GM12878 (cell line): ENCODE measurements at regions not wholly inside any gene's neighbourhood (a gene's known extent, or its start where the extent isn't known, plus 50 kb on each side); places are given as distances from the start of the nearest gene placed in this dataset.

ENCODE experiments used
- ATAC-seq: fragments of 200-7000 bp; cut with Tn5 transposase; 3 replicates; pipeline ENCODE4 v1.9.1; 2020; ENCODE audit warnings: mild to moderate bottlenecking, moderate library complexity
- BruUV-seq: library from RNA; stranded (reverse); fragments of 400-500 nt; replicated peaks from 2 replicates; lab custom pipeline; 2021; lab: Mats Ljungman, UMichigan
- CTCF ChIA-PET: fragments of 300-600 bp; sonication (Branson Sonifier 250); formaldehyde crosslinking; extraction: SDS; loops from one replicate; lab custom pipeline; 2021; ENCODE audit warnings: inconsistent platforms; lab: Yijun Ruan, JAX
- POLR2A ChIA-PET: fragments of 350-600 bp; formaldehyde crosslinking; extraction: SDS; loops from one replicate; lab custom pipeline; 2021; ENCODE audit warnings: inconsistent platforms; lab: Charles Lee
- RAD21 ChIA-PET: fragments of 300-600 bp; sonication (Branson Sonifier 250); formaldehyde crosslinking; loops from one replicate; lab custom pipeline; 2023; ENCODE audit warnings: antibody characterized with exemption; ENCODE audit not compliant: unreplicated experiment; lab: Charles Lee
- SMC1A ChIA-PET: fragments of 300-600 bp; sonication (Branson Sonifier 250); formaldehyde crosslinking; loops from one replicate; lab custom pipeline; 2023; ENCODE audit not compliant: unreplicated experiment, uncharacterized antibody; lab: Charles Lee
- DNase-seq: peaks from one replicate; pipeline ENCODE4 v3.0.0-alpha.2; 2011; ENCODE audit warnings: low read depth, low spot score
- FAIRE-seq: peaks from 3 replicates; lab custom pipeline; 2011; peaks lifted over from hg19 to GRCh38; lab: Jason Lieb, UNC
- H2AFZ ChIP-seq: 2 replicates; pipeline ENCODE4 v1.6.0; 2011; ENCODE audit warnings: low read depth, low read length, control low read depth; ENCODE audit not compliant: control insufficient read depth
- H3K27ac ChIP-seq: 2 replicates; pipeline ENCODE4 v1.5.1; 2011; ENCODE audit warnings: control low read depth; ENCODE audit not compliant: control insufficient read depth, insufficient read depth
- H3K27me3 ChIP-seq, 2 experiments: replicated peaks in 1 of 2; 2 replicates each; pipeline versions ENCODE4 v1.6.0 to v1.6.1; 2011; ENCODE audit warnings: low read length in 1 of 2; ENCODE audit not compliant: control insufficient read depth in 2 of 2, insufficient read depth in 2 of 2
- H3K36me3 ChIP-seq, 2 experiments: 2 replicates each; pipeline ENCODE4 v1.5.1; 2011; ENCODE audit warnings: low read length in 1 of 2; ENCODE audit not compliant: control insufficient read depth in 2 of 2, insufficient read depth in 2 of 2
- H3K4me1 ChIP-seq: 2 replicates; pipeline ENCODE4 v1.6.1; 2011; ENCODE audit warnings: mild to moderate bottlenecking, low read length, moderate library complexity, mixed read lengths; ENCODE audit not compliant: control insufficient read depth, insufficient read depth
- H3K4me2 ChIP-seq: 2 replicates; pipeline ENCODE4 v1.6.0; 2011; ENCODE audit warnings: control low read depth; ENCODE audit not compliant: control insufficient read depth, insufficient read depth
- H3K4me3 ChIP-seq: fragments of 200-600 bp; sonication (generic); 2 replicates; pipeline ENCODE4 v1.5.1; 2016
- H3K79me2 ChIP-seq: 2 replicates; pipeline ENCODE4 v1.6.0; 2011; ENCODE audit warnings: low read length; ENCODE audit not compliant: control insufficient read depth, insufficient read depth
- H3K9ac ChIP-seq: 2 replicates; pipeline ENCODE4 v1.8.0; 2011; ENCODE audit warnings: low read length, control low read depth, mixed read lengths; ENCODE audit not compliant: control insufficient read depth, insufficient read depth
- H3K9me3 ChIP-seq: replicated peaks from 3 replicates; pipeline ENCODE4 v1.5.1; 2011; ENCODE audit warnings: mild to moderate bottlenecking, low read length; ENCODE audit not compliant: control insufficient read depth, insufficient read depth
- H4K20me1 ChIP-seq: 2 replicates; pipeline ENCODE4 v1.6.0; 2011; ENCODE audit not compliant: control insufficient read depth, insufficient read depth
- CBX3 ChIP-seq: fragments of 200-600 bp; sonication (generic); IDR thresholded peaks from 2 replicates; pipeline ENCODE4 v1.6.1; 2016; ENCODE audit warnings: low read depth, borderline replicate concordance
- CBX5 ChIP-seq: sonication (generic); IDR thresholded peaks from 2 replicates; pipeline ENCODE4 v1.6.1; 2016; ENCODE audit warnings: low read depth, moderate library complexity, mild to moderate bottlenecking, inconsistent platforms
- GABPA ChIP-seq: IDR thresholded peaks from 2 replicates; pipeline ENCODE4 v1.6.1; 2014; ENCODE audit warnings: antibody characterized with exemption, low read depth, mild to moderate bottlenecking, inconsistent platforms
- NBN ChIP-seq: fragments of 450-650 bp; IDR thresholded peaks from 2 replicates; pipeline ENCODE4 v1.6.1; 2016
- SREBF2 ChIP-seq: IDR thresholded peaks from 2 replicates; pipeline ENCODE4 v1.6.1; 2012; ENCODE audit warnings: mild to moderate bottlenecking, low read length
- WGBS: methylation state at CpG from one replicate; pipeline ENCODE4 v1.1.6; 2016; ENCODE audit warnings: low lambda C conversion rate; ENCODE audit not compliant: insufficient replicate concordance, insufficient coverage; ENCODE audit errors: missing lambda C conversion rate; 5-methylcytosine and 5-hydroxymethylcytosine counted together
- in situ Hi-C: fragments of 300-500 bp; cut with MboI; formaldehyde crosslinking; loops from 9 replicates; pipeline ENCODE4 v1.14.3; 2018; ENCODE audit warnings: mixed read lengths
- intact Hi-C: fragments of 100-400 bp; cut with micrococcal nuclease; formaldehyde crosslinking; loops from one replicate; pipeline ENCODE4 v1.14.2; 2022; ENCODE audit not compliant: unreplicated experiment
- TF ChIP-seq, protein P1 (sequence below): IDR thresholded peaks from 2 replicates; pipeline ENCODE4 v1.6.1; 2012; ENCODE audit warnings: mild to moderate bottlenecking, low read depth, low read length

- H3K4me2 ChIP-seq, result no peak overlapping the region
- no TSS peak for BruUV-seq
- H3K36me3 ChIP-seq, result no peaks in the 10 kb centered on the region
- no peak overlapping the region for H2AFZ ChIP-seq
- H3K9me3 ChIP-seq, result no peaks in the 10 kb centered on the region
- SMC1A ChIA-PET, result no interaction called here
- WGBS, result 23% methylated on average over 10 of the region's 15 CpGs
- RAD21 ChIA-PET, result no interaction called here
- intact Hi-C loops, result no loop called here
- no peak for TF ChIP-seq CBX5
- TF ChIP-seq, protein P1, sequence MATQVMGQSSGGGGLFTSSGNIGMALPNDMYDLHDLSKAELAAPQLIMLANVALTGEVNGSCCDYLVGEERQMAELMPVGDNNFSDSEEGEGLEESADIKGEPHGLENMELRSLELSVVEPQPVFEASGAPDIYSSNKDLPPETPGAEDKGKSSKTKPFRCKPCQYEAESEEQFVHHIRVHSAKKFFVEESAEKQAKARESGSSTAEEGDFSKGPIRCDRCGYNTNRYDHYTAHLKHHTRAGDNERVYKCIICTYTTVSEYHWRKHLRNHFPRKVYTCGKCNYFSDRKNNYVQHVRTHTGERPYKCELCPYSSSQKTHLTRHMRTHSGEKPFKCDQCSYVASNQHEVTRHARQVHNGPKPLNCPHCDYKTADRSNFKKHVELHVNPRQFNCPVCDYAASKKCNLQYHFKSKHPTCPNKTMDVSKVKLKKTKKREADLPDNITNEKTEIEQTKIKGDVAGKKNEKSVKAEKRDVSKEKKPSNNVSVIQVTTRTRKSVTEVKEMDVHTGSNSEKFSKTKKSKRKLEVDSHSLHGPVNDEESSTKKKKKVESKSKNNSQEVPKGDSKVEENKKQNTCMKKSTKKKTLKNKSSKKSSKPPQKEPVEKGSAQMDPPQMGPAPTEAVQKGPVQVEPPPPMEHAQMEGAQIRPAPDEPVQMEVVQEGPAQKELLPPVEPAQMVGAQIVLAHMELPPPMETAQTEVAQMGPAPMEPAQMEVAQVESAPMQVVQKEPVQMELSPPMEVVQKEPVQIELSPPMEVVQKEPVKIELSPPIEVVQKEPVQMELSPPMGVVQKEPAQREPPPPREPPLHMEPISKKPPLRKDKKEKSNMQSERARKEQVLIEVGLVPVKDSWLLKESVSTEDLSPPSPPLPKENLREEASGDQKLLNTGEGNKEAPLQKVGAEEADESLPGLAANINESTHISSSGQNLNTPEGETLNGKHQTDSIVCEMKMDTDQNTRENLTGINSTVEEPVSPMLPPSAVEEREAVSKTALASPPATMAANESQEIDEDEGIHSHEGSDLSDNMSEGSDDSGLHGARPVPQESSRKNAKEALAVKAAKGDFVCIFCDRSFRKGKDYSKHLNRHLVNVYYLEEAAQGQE, result no peak
- TF ChIP-seq CBX3, result no peak
- no peak for TF ChIP-seq GABPA
- TF ChIP-seq SREBF2, result no peak
- TF ChIP-seq NBN, result no peak
- no peak overlapping the region for H3K4me3 ChIP-seq
- in situ Hi-C loops, result no loop called here
- no peaks in the 10 kb centered on the region for H3K79me2 ChIP-seq
- 0 out of 4 replicates have a peak, but pooled peaks cover 0 to 2% of the 10 kb centered on the region in 2 experiments for H3K27me3 ChIP-seq
- no peaks in the 10 kb centered on the region for H3K4me1 ChIP-seq
- CTCF ChIA-PET, result interaction anchor here (1.0 kb wide), 1 partner anchor 9 kb away, joined by 3 read pairs; no protein-coding TSS in a partner anchor
- no peaks in the 10 kb centered on the region for H4K20me1 ChIP-seq
- DNase-seq (no peak), FAIRE-seq (no peak), ATAC-seq (no peak)
- H3K27ac ChIP-seq, result no peak overlapping the region
- H3K9ac ChIP-seq, result no peak overlapping the region
- POLR2A ChIA-PET, result no interaction called here
These were observed 115.5 kb downstream of the TWIST2 start for GRCh38 chr2:238963161-238963970.
